Ascending aorta (tissue), 2 donors: ENCODE measurements at regions not wholly inside any gene's neighbourhood (a gene's known extent, or its start where the extent isn't known, plus 50 kb on each side); places are given as distances from the start of the nearest gene placed in this dataset.

Experiments
- DNase-seq, 2 donors: peaks; one replicate each; pipeline ENCODE4 v3.0.0-alpha.2; 2019; ENCODE audit warnings: low spot score in 2 of 2
- H3K27ac ChIP-seq, 2 donors: fragments of 200-600 bp; sonication (generic); one replicate each; pipeline ENCODE4 v1.5.1; 2016 to 2017; ENCODE audit warnings: mild to moderate bottlenecking in 1 of 2
- H3K27me3 ChIP-seq: fragments of 200-600 bp; sonication (generic); one replicate; pipeline ENCODE4 v1.5.1; 2017
- H3K36me3 ChIP-seq, 2 donors: fragments of 200-600 bp; sonication (generic); one replicate each; pipeline ENCODE4 v1.5.1; 2016
- H3K4me1 ChIP-seq, 2 donors: fragments of 200-600 bp; sonication (generic); one replicate each; pipeline ENCODE4 v1.5.1; 2016 to 2017; ENCODE audit warnings: mild to moderate bottlenecking in 1 of 2
- H3K4me3 ChIP-seq, 2 donors: fragments of 200-600 bp; sonication (generic); one replicate each; pipeline ENCODE4 v1.5.1; 2016 to 2017; ENCODE audit warnings: mild to moderate bottlenecking in 1 of 2
- H3K9me3 ChIP-seq, 2 donors: fragments of 200-600 bp; sonication (generic); one replicate each; pipeline ENCODE4 v1.5.1; 2016
- intact Hi-C: fragments of 100-400 bp; cut with DNase I; formaldehyde crosslinking; loops from one replicate; pipeline ENCODE4 v1.15.1; 2023
- TF ChIP-seq, protein P1 (sequence below), 3 experiments: fragments of 200-600 bp in 2 of 3; fragments of 450-650 bp in 1 of 3; sonication (generic) in 2 of 3; IDR thresholded peaks; one replicate each; pipeline ENCODE4 v1.5.1; 2016 to 2019; ENCODE audit warnings: antibody characterized with exemption in 3 of 3, mild to moderate bottlenecking in 1 of 3, moderate library complexity in 1 of 3

DNA sequence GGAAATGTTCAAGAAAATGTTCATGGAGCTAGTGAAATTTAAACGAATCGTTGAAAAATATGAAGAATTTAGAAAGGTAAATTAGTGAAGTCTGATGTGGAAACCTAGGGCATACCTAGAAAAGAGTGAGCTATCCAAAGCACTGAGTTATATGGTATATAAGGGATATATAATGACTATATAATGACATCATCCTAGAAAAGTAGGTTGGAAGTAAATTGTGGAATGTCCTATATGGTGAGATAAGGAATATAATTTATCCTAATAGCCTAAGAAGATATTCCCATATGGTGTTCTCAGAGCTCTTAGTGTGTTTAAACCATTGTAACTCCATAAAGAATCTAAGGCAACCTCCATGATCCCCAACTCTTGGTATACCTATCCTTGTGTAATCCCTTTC, 876.4 kb upstream of the ADGRL2 start:
- TF ChIP-seq, protein P1, sequence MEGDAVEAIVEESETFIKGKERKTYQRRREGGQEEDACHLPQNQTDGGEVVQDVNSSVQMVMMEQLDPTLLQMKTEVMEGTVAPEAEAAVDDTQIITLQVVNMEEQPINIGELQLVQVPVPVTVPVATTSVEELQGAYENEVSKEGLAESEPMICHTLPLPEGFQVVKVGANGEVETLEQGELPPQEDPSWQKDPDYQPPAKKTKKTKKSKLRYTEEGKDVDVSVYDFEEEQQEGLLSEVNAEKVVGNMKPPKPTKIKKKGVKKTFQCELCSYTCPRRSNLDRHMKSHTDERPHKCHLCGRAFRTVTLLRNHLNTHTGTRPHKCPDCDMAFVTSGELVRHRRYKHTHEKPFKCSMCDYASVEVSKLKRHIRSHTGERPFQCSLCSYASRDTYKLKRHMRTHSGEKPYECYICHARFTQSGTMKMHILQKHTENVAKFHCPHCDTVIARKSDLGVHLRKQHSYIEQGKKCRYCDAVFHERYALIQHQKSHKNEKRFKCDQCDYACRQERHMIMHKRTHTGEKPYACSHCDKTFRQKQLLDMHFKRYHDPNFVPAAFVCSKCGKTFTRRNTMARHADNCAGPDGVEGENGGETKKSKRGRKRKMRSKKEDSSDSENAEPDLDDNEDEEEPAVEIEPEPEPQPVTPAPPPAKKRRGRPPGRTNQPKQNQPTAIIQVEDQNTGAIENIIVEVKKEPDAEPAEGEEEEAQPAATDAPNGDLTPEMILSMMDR (IDR thresholded peaks at IDR 0.05): no peak
- Histone ChIP-seq H3K4me1 (no peaks in the 10 kb centered on the region), H3K9me3 (no peaks in the 10 kb centered on the region), H3K36me3 (no peaks in the 10 kb centered on the region), H3K27me3 (no peaks in the 10 kb centered on the region), H3K27ac (no peak overlapping the region), H3K4me3 (no peak overlapping the region)
- no peak for DNase-seq
- intact Hi-C loops: no loop called here

DNA sequence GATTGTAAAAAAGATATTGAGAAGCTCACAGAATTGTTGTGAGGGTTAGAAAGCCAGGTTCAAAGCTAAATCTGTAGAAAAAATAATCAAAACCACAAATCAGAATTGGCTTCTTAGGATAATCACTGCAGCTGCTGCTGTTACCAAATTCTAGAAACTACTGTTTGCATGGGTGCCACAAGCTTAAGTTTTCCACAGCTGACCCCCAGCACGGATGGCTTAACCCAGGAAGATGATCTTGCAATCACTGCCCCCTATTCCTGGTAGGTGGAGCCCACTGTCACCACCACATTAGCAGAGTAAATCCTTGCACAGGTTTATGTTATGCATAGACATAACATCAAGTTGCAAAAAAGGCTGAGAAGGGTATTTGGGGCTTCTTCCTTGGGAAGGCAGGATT, 877.8 kb upstream of the ADGRL2 start:
- DNase-seq: no peak
- Histone ChIP-seq H3K4me1 (no peaks in the 10 kb centered on the region), H3K4me3 (no peak overlapping the region), H3K36me3 (no peaks in the 10 kb centered on the region), H3K9me3 (no peaks in the 10 kb centered on the region), H3K27me3 (no peaks in the 10 kb centered on the region), H3K27ac (no peak overlapping the region)
- intact Hi-C loops: no loop called here
- TF ChIP-seq, protein P1 (IDR thresholded peaks at IDR 0.05): no peak

DNA sequence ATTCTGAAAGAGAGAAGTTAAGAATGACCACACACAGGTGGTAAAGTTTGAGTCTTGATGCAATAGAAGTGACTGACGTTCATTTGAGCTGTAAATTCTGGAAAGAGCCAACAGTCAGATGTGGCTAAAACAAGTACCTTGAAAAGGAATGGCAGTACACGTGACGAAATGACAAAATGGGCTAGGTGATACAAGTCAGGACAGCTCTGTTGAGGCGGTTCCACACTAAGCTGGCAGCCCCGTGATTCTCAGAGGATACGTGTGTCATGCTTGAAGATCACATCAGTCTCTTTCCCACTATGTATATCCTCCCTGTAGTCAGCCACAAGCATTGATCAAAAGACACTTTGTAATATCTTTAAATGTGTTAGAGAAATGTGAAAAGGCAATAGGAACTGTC, 881.3 kb upstream of the ADGRL2 start:
- TF ChIP-seq, protein P1 (IDR thresholded peaks at IDR 0.05): no peak
- H3K4me1 ChIP-seq: no peaks in the 10 kb centered on the region
- no peaks in the 10 kb centered on the region for H3K9me3 ChIP-seq
- no peak for DNase-seq
- no peak overlapping the region for H3K4me3 ChIP-seq
- intact Hi-C loops: no loop called here
- no peak overlapping the region for H3K27ac ChIP-seq
- H3K27me3 ChIP-seq: no peaks in the 10 kb centered on the region
- H3K36me3 ChIP-seq: no peaks in the 10 kb centered on the region

DNA sequence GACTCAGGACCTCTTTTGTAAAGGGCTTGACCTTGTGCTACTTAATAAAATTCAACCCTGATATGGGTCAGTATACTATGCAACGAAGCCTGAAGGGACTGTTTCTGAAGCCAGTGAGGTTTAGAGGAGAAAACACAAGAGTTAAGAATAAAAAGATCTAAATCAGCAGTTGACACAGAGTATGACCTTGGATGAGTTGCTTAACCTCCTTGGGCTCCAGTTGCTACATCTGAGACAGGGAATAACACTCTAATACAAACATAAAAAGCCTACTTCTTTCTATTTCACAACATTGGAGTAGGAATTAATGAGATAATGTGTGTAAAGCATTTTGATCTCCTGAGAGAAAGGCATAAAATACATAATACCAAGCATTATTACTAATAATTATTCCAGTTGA, 882.4 kb upstream of the ADGRL2 start:
- Histone ChIP-seq H3K4me1 (no peaks in the 10 kb centered on the region), H3K27ac (no peak overlapping the region), H3K27me3 (no peaks in the 10 kb centered on the region), H3K36me3 (no peaks in the 10 kb centered on the region), H3K4me3 (no peak overlapping the region), H3K9me3 (no peaks in the 10 kb centered on the region)
- DNase-seq: no peak
- intact Hi-C loops: no loop called here
- TF ChIP-seq, protein P1 (IDR thresholded peaks at IDR 0.05): no peak

DNA sequence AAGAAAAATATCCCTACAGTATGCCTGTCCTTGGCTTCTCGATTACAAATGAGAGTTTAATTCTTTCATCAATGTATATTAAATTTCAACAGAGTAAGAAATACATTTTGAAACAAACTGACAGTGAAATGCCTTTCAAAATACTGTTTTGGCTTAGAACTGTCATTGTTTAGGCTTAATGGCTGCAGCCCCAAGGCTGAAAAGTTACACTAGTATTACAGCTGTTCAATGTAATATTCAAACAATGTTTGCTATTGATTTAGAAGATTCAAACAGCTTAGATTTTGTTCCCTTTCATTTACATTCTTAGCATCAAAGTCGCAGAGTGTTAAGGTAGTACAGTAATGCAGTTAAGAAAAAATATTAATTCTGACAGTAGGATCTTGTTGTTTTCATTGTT, 882.9 kb upstream of the ADGRL2 start:
- no peaks in the 10 kb centered on the region for H3K27me3 ChIP-seq

DNA sequence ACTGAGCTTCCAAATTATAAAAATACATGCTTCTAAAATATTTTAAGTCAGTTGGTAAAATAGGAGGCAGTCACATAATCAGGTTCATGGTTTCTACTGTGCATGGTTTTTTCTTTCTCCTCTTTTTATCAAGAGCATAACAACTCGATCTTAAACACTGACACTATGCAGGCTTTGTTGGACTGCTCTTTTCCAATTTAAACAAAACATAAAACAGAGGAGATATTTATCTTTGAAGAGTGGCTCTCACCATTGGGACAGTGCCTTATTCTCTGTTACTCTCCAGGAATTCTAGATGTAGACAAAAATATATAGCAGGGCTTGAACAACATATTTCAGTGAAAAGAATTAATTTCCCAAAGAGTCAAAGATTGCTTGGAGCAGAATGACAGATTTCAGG, 883.5 kb upstream of the ADGRL2 start:
- TF ChIP-seq, protein P1 (IDR thresholded peaks at IDR 0.05): no peak
- H3K4me3 ChIP-seq: no peak overlapping the region
- H3K27ac ChIP-seq: no peak overlapping the region
- H3K27me3 ChIP-seq: no peaks in the 10 kb centered on the region
- intact Hi-C loops: no loop called here
- no peak for DNase-seq
- H3K9me3 ChIP-seq: no peaks in the 10 kb centered on the region
- no peaks in the 10 kb centered on the region for H3K4me1 ChIP-seq
- no peaks in the 10 kb centered on the region for H3K36me3 ChIP-seq

More for the DNA sequence above, 882.9 kb upstream of the ADGRL2 start:
- intact Hi-C loops: no loop called here
- Histone ChIP-seq H3K9me3 (no peaks in the 10 kb centered on the region), H3K4me3 (no peak overlapping the region), H3K4me1 (no peaks in the 10 kb centered on the region), H3K36me3 (no peaks in the 10 kb centered on the region), H3K27ac (no peak overlapping the region)
- no peak for DNase-seq
- TF ChIP-seq, protein P1 (IDR thresholded peaks at IDR 0.05): no peak
